NT2/D1 (cell line): ENCODE measurements at regions not wholly inside any gene's neighbourhood (a gene's known extent, or its start where the extent isn't known, plus 50 kb on each side); places are given as distances from the start of the nearest gene placed in this dataset.

Source experiments
- DNase-seq: peaks from one replicate; pipeline ENCODE4 v3.0.0-alpha.2; 2011; ENCODE audit warnings: low read depth, low spot score
- H3K27me3 ChIP-seq: 2 replicates; pipeline ENCODE4 v1.6.0; 2011; ENCODE audit warnings: mild to moderate bottlenecking; ENCODE audit not compliant: insufficient read length, insufficient read depth
- H3K36me3 ChIP-seq: 2 replicates; pipeline ENCODE4 v1.6.1; 2011; ENCODE audit warnings: mild to moderate bottlenecking, low read length, mixed read lengths; ENCODE audit not compliant: insufficient read depth, insufficient read length
- H3K4me1 ChIP-seq: 2 replicates; pipeline ENCODE4 v1.5.1; 2011; ENCODE audit not compliant: insufficient read depth, insufficient read length
- H3K4me3 ChIP-seq: 2 replicates; pipeline ENCODE4 v1.5.1; 2011; ENCODE audit warnings: low read depth; ENCODE audit not compliant: insufficient read length
- H3K9ac ChIP-seq: 2 replicates; pipeline ENCODE4 v1.6.0; 2011; ENCODE audit warnings: low read depth; ENCODE audit not compliant: insufficient read length
- H3K9me3 ChIP-seq: 2 replicates; pipeline ENCODE4 v1.5.1; 2011; ENCODE audit warnings: mild to moderate bottlenecking, low read length; ENCODE audit not compliant: insufficient read depth
- SUZ12 ChIP-seq: IDR thresholded peaks from 2 replicates; pipeline ENCODE4 v1.6.1; 2011; ENCODE audit not compliant: insufficient read length, insufficient read depth; ENCODE audit errors: extremely low read depth
- YY1 ChIP-seq: IDR thresholded peaks from 2 replicates; pipeline ENCODE4 v1.6.1; 2011; ENCODE audit not compliant: insufficient read length, insufficient read depth
- ZNF274 ChIP-seq: IDR thresholded peaks from 2 replicates; pipeline ENCODE4 v1.6.1; 2011; ENCODE audit warnings: mild to moderate bottlenecking, low read depth, low read length

- H3K9me3 ChIP-seq, result no peaks in the 10 kb centered on the region
- H3K4me1 ChIP-seq, result no peaks in the 10 kb centered on the region
- no peaks in the 10 kb centered on the region for H3K36me3 ChIP-seq
- H3K9ac ChIP-seq, result no peak overlapping the region
- DNase-seq, result no peak
- H3K27me3 ChIP-seq, result no peaks in the 10 kb centered on the region
- TF ChIP-seq YY1, result no peak
- no peak for TF ChIP-seq SUZ12
- no peak for TF ChIP-seq ZNF274
- no peak overlapping the region for H3K4me3 ChIP-seq
Observed at GRCh38 chr10:43795093-43795492, 146.4 kb upstream of the ZNF32 start.

- H3K36me3 ChIP-seq, result no peaks in the 10 kb centered on the region
- no peaks in the 10 kb centered on the region for H3K9me3 ChIP-seq
- no peak overlapping the region for H3K4me3 ChIP-seq
- DNase-seq, result no peak
- TF ChIP-seq ZNF274, result no peak
- TF ChIP-seq YY1, result no peak
- no peak for TF ChIP-seq SUZ12
- H3K4me1 ChIP-seq, result no peaks in the 10 kb centered on the region
- H3K27me3 ChIP-seq, result no peaks in the 10 kb centered on the region
- no peak overlapping the region for H3K9ac ChIP-seq
Observed at GRCh38 chr10:43794181-43794815, 145.6 kb upstream of the ZNF32 start.

- Histone ChIP-seq H3K4me3 (no peak overlapping the region), H3K9ac (no peak overlapping the region), H3K36me3 (no peaks in the 10 kb centered on the region), H3K4me1 (no peaks in the 10 kb centered on the region), H3K27me3 (no peaks in the 10 kb centered on the region), H3K9me3 (no peaks in the 10 kb centered on the region)
- DNase-seq, result no peak
- no peak for TF ChIP-seq ZNF274
- no peak for TF ChIP-seq SUZ12
- no peak for TF ChIP-seq YY1
Observed at GRCh38 chr10:43793704-43794103, 145.0 kb upstream of the ZNF32 start.

- DNase-seq, result no peak
- no peaks in the 10 kb centered on the region for H3K9me3 ChIP-seq
- no peaks in the 10 kb centered on the region for H3K27me3 ChIP-seq
- H3K4me3 ChIP-seq, result no peak overlapping the region
- H3K4me1 ChIP-seq, result no peaks in the 10 kb centered on the region
- no peaks in the 10 kb centered on the region for H3K36me3 ChIP-seq
- H3K9ac ChIP-seq, result no peak overlapping the region
- TF ChIP-seq SUZ12, result no peak
- no peak for TF ChIP-seq ZNF274
- no peak for TF ChIP-seq YY1
Observed at GRCh38 chr10:43790147-43790546, 141.5 kb upstream of the ZNF32 start.

- no peaks in the 10 kb centered on the region for H3K9me3 ChIP-seq
- H3K4me1 ChIP-seq, result no peaks in the 10 kb centered on the region
- TF ChIP-seq YY1 (no peak), SUZ12 (no peak), ZNF274 (no peak)
- no peaks in the 10 kb centered on the region for H3K36me3 ChIP-seq
- no peaks in the 10 kb centered on the region for H3K27me3 ChIP-seq
- DNase-seq, result no peak
- H3K4me3 ChIP-seq, result no peak overlapping the region
- H3K9ac ChIP-seq, result no peak overlapping the region
Observed at GRCh38 chr10:43785252-43785651, 136.6 kb upstream of the ZNF32 start.

GRCh38 chr10:43782814-43783213, 134.1 kb upstream of the ZNF32 start:
- no peak for DNase-seq
- no peak overlapping the region for H3K4me3 ChIP-seq
- H3K9me3 ChIP-seq, result no peaks in the 10 kb centered on the region
- no peaks in the 10 kb centered on the region for H3K27me3 ChIP-seq
- TF ChIP-seq SUZ12 (no peak), YY1 (no peak), ZNF274 (no peak)
- no peaks in the 10 kb centered on the region for H3K4me1 ChIP-seq
- H3K36me3 ChIP-seq, result no peaks in the 10 kb centered on the region
- no peak overlapping the region for H3K9ac ChIP-seq

- H3K4me3 ChIP-seq, result no peak overlapping the region
Observed at GRCh38 chr10:43781480-43782361, 133.0 kb upstream of the ZNF32 start.

More at GRCh38 chr10:43781480-43782361, 133.0 kb upstream of the ZNF32 start:
- no peak for DNase-seq
- Histone ChIP-seq H3K27me3 (no peaks in the 10 kb centered on the region), H3K9me3 (no peaks in the 10 kb centered on the region), H3K4me1 (no peaks in the 10 kb centered on the region), H3K36me3 (no peaks in the 10 kb centered on the region), H3K9ac (no peak overlapping the region)
- TF ChIP-seq ZNF274, result no peak
- no peak for TF ChIP-seq SUZ12
- TF ChIP-seq YY1, result no peak
